Fibroblast of lung (primary cell): ENCODE measurements at regions not wholly inside any gene's neighbourhood (a gene's known extent, or its start where the extent isn't known, plus 50 kb on each side); places are given as distances from the start of the nearest gene placed in this dataset.

Experiments
- EZH2 ChIP-seq: IDR thresholded peaks from 2 replicates; pipeline ENCODE4 v1.5.1; 2012; ENCODE audit warnings: low read length, control low read depth, mild to moderate bottlenecking; ENCODE audit errors: missing control alignments
- TF ChIP-seq, protein P1 (sequence below), 2 donors: IDR thresholded peaks in 1 of 2; conservative IDR thresholded peaks in 1 of 2; 1 replicate in 1 of 2; 2 replicates in 1 of 2; pipeline ENCODE4 v1.5.1; 2011 to 2012; ENCODE audit warnings: low read length in 2 of 2, control low read depth in 1 of 2, inconsistent platforms in 1 of 2, low read depth in 1 of 2, mild to moderate bottlenecking in 1 of 2

DNA sequence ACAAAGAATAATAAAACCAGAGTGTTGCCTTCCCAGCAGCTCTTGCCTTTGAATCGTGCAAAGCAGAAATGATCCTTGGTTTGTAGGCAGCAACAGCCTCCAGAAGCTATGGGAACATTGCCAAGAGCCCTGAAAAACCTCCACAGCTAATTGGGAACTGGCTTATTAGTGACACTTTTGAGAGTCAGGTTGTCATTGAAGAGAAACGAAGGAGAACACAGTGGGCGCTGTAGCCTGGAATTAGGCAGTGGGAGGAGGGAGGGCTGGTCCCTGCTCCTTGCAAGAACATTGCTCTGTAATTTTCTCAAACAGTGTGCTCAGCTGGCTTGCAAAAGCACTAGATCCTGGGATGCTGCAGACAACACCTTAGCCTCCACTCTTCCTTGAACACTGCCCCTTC is 331.5 kb upstream of the EMCN start:
- TF ChIP-seq, protein P1, sequence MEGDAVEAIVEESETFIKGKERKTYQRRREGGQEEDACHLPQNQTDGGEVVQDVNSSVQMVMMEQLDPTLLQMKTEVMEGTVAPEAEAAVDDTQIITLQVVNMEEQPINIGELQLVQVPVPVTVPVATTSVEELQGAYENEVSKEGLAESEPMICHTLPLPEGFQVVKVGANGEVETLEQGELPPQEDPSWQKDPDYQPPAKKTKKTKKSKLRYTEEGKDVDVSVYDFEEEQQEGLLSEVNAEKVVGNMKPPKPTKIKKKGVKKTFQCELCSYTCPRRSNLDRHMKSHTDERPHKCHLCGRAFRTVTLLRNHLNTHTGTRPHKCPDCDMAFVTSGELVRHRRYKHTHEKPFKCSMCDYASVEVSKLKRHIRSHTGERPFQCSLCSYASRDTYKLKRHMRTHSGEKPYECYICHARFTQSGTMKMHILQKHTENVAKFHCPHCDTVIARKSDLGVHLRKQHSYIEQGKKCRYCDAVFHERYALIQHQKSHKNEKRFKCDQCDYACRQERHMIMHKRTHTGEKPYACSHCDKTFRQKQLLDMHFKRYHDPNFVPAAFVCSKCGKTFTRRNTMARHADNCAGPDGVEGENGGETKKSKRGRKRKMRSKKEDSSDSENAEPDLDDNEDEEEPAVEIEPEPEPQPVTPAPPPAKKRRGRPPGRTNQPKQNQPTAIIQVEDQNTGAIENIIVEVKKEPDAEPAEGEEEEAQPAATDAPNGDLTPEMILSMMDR (conservative IDR thresholded peaks at IDR 0.05 in 1 of 2, IDR thresholded peaks at IDR 0.05 in 1 of 2; ENCODE audit: low read depth in 1 of 2, low read length in 2 of 2) = no peak
- no peak for TF ChIP-seq EZH2
